Lung (tissue), 11 donors: ENCODE measurements at regions not wholly inside any gene's neighbourhood (a gene's known extent, or its start where the extent isn't known, plus 50 kb on each side); places are given as distances from the start of the nearest gene placed in this dataset.

Source experiments
- ATAC-seq: fragments of 200-7000 bp; cut with Tn5 transposase; one replicate; pipeline ENCODE4 v1.9.1; 2020; ENCODE audit warnings: moderate number of reproducible peaks; ENCODE audit not compliant: insufficient read depth, low FRiP score
- DNase-seq, 3 donors: peaks; one replicate each; pipeline ENCODE4 v3.0.0-alpha.2; 2013 to 2017
- H3K27ac ChIP-seq, 2 donors: one replicate each; pipeline ENCODE4 v1.5.1; 2013; ENCODE audit warnings: mild to moderate bottlenecking in 2 of 2, moderate library complexity in 2 of 2, control low read depth in 1 of 2, inconsistent platforms in 1 of 2, low read depth in 1 of 2, low read length in 1 of 2
- H3K27me3 ChIP-seq, 3 donors: one replicate each; pipeline ENCODE4 v1.5.1; 2013; ENCODE audit warnings: low read length in 2 of 3; ENCODE audit not compliant: control insufficient read depth in 3 of 3, insufficient read depth in 3 of 3
- H3K36me3 ChIP-seq, 4 donors: one replicate each; pipeline ENCODE4 v1.5.1; 2013; ENCODE audit warnings: low read length in 4 of 4, mild to moderate bottlenecking in 1 of 4, moderate library complexity in 1 of 4; ENCODE audit not compliant: control insufficient read depth in 4 of 4, insufficient read depth in 4 of 4
- H3K4me1 ChIP-seq, 5 donors: one replicate each; pipeline ENCODE4 v1.5.1; 2013; ENCODE audit warnings: low read length in 5 of 5, mild to moderate bottlenecking in 2 of 5, moderate library complexity in 1 of 5; ENCODE audit not compliant: control insufficient read depth in 5 of 5, insufficient read depth in 5 of 5
- H3K4me3 ChIP-seq: one replicate; pipeline ENCODE4 v1.5.1; 2013; ENCODE audit warnings: mild to moderate bottlenecking, control low read depth, moderate library complexity
- H3K9ac ChIP-seq, 2 donors: one replicate each; pipeline ENCODE4 v1.5.1; 2013; ENCODE audit warnings: low read length in 2 of 2, control low read depth in 1 of 2; ENCODE audit not compliant: insufficient read depth in 1 of 2
- H3K9me3 ChIP-seq, 4 donors: one replicate each; pipeline ENCODE4 v1.5.1; 2013; ENCODE audit warnings: low read length in 3 of 4, mild to moderate bottlenecking in 1 of 4, moderate library complexity in 1 of 4; ENCODE audit not compliant: control insufficient read depth in 4 of 4, insufficient read depth in 3 of 4
- WGBS, 2 donors: extraction: QIAGEN DNeasy Blood & Tissue Kit; methylation state at CpG; one replicate each; pipeline ENCODE4 v1.1.7; 2013; 5-methylcytosine and 5-hydroxymethylcytosine counted together
- TF ChIP-seq, protein P1 (sequence below): IDR thresholded peaks from 2 replicates; pipeline ENCODE4 v1.5.1; 2012; ENCODE audit warnings: mild to moderate bottlenecking; ENCODE audit errors: control extremely low read depth, extremely low read depth
- donor health status: control.
- donor health status: control.
- donor health status: Bipolar disorder and iron deficiency.
- donor health status: healthy.
- donor health status: DM: yes; HTN: yes; CAD: no.

DNA sequence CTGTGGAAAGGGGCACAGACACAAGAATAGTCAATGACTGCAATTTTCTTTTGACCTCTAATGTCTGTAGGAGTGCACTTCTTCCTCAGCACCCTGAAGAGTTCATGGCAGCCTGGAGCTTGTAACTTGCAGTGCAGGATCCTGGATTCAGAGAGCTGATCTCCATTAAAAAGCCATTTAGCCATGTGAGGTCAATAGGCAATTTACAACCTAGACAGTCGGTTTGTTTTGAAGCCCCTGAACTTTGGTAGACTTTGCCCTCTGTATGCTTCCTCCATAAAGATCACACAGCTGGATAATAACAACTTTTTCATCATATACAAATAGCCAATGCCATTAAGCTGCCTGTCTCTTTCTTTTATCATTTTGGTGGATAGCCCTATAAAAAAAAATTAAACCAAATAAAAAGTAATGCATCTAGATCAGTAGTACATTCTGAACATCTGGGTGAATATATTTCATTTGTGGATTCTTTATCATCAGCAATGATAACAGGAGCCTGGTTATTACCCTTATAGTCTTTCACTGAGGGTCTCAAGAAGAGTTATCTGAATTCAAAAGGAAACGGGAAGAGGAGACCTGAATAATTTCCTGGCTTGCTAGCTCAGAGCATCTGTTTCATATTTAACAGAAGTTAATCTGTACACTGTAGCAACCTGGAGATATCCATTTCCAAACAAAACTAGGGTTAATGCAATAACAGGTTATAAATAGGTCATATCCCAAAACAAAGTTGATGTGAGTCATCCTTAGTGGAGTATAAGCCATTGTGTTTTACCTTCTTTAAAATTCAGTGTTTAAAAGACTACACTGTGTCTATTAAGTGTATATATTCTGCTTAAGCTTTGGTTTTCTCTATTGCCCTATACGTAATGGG is 193.8 kb upstream of the ACTBL2 start:
- WGBS, 2 donors = 74 to 85% methylated on average over 3 of the region's 3 CpGs
- Histone ChIP-seq H3K9ac (no peak overlapping the region), H3K4me3 (no peak overlapping the region), H3K27me3 (no peaks in the 10 kb centered on the region), H3K36me3 (no peaks in the 10 kb centered on the region), H3K9me3 (peaks cover 0 to 2% (median 0%) of the 10 kb centered on the region in 4 donors), H3K27ac (no peak overlapping the region), H3K4me1 (peaks cover 0 to 2% (median 0%) of the 10 kb centered on the region in 5 donors)
- peak in 1 of 3 donors; percentile 20 for DNase-seq
- ATAC-seq = no peak
- TF ChIP-seq, protein P1, sequence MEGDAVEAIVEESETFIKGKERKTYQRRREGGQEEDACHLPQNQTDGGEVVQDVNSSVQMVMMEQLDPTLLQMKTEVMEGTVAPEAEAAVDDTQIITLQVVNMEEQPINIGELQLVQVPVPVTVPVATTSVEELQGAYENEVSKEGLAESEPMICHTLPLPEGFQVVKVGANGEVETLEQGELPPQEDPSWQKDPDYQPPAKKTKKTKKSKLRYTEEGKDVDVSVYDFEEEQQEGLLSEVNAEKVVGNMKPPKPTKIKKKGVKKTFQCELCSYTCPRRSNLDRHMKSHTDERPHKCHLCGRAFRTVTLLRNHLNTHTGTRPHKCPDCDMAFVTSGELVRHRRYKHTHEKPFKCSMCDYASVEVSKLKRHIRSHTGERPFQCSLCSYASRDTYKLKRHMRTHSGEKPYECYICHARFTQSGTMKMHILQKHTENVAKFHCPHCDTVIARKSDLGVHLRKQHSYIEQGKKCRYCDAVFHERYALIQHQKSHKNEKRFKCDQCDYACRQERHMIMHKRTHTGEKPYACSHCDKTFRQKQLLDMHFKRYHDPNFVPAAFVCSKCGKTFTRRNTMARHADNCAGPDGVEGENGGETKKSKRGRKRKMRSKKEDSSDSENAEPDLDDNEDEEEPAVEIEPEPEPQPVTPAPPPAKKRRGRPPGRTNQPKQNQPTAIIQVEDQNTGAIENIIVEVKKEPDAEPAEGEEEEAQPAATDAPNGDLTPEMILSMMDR = no peak

DNA sequence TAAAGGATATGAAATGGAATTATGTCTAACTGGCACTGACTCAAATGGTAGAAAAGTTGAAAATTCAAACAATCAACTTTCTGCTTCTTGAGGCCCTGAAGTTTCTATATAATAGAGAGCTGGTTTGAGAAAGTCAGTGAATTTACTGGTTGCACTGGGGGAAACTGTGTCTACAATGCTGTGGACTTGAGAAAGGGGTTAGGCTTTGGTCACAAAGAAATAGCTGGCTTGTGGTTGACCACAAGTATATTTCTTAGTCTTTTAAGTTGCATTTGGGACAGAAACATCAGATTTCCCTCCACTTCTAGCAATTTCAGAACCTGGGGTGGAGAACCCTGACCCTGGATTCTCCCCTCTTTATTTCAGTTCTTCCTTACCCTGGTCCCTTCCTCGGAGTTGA is 192.6 kb upstream of the ACTBL2 start:
- Histone ChIP-seq H3K27me3 (no peaks in the 10 kb centered on the region), H3K4me1 (peaks cover 0 to 2% (median 0%) of the 10 kb centered on the region in 5 donors), H3K4me3 (no peak overlapping the region), H3K9ac (no peak overlapping the region), H3K36me3 (no peaks in the 10 kb centered on the region), H3K27ac (no peak overlapping the region), H3K9me3 (peaks cover 0 to 2% (median 0%) of the 10 kb centered on the region in 4 donors)
- WGBS, 2 donors = 77 to 78% methylated on average over 1 of the region's 1 CpG
- no peak for ATAC-seq
- DNase-seq = no peak
- TF ChIP-seq, protein P1 = no peak

DNA sequence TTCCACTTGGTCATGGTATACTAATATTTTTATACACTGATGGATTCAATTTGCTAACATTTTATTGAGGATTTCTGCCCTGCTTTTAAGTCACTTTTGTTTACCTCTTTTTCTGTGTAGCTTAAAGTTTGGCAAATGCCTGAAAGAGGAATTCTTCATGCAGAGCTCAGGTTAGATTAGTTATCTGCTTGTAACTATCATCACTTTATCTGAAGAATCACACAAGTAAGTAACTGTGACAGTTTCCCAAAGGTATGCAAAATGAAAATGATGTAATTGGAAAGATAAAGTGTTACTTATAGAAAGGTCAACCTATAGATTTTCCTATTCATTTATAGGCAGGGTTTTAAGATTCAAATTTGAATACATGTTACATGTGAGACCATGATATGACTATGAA is 188.8 kb upstream of the ACTBL2 start:
- no peak overlapping the region for H3K9ac ChIP-seq
- no peak overlapping the region for H3K27ac ChIP-seq
- H3K36me3 ChIP-seq = no peaks in the 10 kb centered on the region
- DNase-seq (no peak), ATAC-seq (no peak)
- no peaks in the 10 kb centered on the region for H3K4me1 ChIP-seq
- H3K9me3 ChIP-seq = no peaks in the 10 kb centered on the region
- H3K27me3 ChIP-seq = no peaks in the 10 kb centered on the region
- TF ChIP-seq, protein P1 = no peak
- H3K4me3 ChIP-seq = no peak overlapping the region
